HG03280 (cell line): ENCODE measurements at regions not wholly inside any gene's neighbourhood (a gene's known extent, or its start where the extent isn't known, plus 50 kb on each side); places are given as distances from the start of the nearest gene placed in this dataset.

Source experiments
- ATAC-seq: cut with Tn5 transposase; IDR thresholded peaks from one replicate; pipeline ENCODE4 v1.9.1; 2021; ENCODE audit warnings: mild to moderate bottlenecking, moderate library complexity; ENCODE audit not compliant: unreplicated experiment

DNA sequence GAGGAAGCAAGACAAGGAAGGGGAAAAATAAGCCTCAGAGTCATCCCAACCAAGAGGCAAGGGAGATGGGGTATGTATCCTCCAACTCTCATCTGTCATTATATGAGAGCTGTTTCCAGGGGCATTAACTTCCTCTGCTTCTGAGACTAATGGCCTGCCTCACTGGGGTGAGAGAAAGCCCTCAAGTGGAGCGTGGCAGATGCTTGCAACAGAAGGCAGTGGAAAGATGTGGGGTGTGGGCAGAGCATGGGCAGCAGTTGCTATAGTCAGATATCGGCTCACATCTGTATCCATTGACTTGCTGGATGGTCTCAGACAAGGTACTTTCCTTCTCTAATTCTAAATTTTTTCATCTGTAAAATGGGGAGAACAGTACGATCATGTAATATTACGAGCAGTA lies 81.7 kb upstream of the PLCL2 start:
- no peak for ATAC-seq

DNA sequence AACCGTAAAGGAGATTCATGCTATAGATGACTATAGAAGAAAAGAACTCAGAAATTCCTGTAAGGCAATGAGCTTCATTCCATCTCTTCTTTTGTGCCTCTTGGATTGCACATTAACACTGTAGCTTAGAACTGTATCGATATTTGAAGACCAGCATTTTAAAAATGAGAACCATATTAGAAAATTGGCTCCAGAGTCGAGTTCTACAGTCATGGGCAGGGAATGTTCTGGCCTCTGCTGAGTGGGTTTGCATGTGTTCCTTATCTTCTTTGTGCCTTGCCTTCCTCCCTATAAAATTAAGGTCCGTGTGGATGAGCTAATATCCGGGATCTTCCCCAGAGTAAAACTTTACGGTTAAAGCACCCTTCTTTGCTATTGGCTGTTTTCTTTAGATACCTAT lies 77.4 kb upstream of the PLCL2 start:
- ATAC-seq: no peak

DNA sequence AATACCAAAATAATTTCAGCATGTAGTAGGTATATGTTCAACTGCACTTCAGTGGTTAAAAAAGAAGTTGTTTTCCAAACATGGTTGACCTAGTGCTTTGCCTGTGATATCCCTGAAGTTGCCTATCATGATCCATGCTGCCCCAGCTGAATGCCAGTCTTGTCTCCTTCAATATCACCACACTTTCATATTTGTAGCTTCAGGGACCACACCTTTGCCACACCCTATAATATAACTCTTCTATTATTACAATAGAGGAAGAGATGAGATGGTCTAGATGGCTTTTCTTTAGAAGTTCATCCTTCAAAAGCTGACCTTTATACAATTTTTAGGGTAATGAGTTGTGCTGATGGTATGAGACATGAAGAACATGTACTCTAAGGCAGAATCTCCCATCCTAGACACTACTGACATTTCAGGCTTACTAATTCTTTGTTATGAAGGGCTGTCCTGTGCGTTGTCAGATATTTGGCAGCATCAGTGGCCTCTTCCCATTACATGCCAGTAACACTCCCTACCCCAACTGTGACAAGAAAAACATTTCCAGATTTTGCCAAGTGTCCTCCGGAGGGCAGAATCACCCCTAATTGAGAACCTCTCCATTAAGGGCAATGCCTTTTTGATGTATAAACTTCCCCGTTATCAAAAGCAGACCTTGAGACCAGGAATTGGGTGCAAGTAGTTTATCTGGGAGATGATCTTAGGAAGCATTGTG lies 76.2 kb upstream of the PLCL2 start:
- no peak for ATAC-seq

DNA sequence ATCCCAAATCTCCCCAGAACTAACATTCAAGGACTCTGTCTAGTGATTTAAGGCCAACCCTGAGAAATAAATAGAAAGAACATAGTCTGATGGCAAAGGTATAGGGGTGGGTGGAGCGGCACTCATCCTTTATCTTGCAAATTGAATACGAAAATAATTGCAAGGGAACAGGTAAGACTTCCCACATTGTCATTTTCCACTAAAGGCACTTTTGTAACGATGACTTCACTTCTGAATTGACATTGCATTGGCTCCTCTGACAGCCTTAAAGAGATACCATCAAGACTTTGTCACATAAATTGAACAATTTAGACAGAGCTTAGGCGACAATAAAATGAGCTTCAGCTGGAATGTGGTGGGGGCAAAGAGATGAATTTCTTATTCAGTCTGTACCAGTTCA lies 75.3 kb upstream of the PLCL2 start:
- no peak for ATAC-seq

DNA sequence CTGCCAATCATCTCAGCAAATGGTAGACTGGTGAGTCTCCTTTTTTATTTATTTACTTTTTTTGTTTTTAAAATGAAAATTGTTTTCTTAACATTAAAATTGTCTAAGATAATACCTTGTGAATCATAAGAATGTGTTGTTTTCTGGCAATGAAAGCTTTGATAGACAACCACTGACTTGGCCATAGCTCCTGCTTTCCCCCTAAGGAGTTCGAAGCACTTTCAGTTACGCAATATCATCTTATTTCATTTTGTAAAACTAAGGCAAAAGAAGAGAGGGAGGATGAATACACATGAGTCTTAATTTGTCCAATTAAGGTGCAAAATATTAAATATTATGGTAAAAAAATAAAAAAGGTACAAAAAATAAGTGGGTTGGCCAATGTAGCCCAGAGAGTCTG lies 74.8 kb upstream of the PLCL2 start:
- no peak for ATAC-seq

DNA sequence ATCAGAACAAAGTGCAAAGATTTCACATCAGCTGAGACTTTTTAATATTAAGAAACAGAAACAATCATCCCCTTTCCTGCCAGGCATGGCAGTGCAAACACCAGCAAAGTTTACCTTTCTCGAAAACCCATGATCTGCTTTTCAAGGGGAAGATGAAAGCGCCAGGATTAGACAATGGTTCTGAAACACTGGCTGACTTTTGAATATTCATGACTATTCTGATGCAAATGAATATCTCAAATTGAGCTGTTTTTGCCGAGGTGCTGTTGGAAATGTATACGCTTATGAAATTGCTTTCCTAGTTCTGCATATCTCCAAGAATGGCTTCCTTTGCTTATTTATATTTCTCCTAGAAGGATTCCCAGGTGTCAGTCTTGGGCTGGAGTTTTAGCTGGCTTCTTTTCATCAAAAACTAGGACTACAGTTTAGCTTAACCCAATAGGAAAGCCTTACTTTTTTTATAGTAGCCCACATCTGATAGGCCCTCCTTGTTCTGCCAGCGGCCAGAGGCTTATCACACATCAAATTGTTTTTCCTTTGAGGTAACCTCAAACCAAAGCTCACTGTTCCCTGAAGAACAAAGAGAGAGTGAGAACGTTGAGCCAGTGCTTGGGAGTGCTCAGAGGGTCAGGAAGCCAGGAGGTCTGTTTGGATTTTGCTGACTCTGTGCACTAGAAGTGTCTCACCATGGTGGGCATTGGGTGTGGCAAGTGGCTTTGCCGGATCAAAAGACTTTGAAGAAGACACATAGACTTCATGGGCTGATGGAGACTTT lies 74.0 kb upstream of the PLCL2 start:
- ATAC-seq: no peak

DNA sequence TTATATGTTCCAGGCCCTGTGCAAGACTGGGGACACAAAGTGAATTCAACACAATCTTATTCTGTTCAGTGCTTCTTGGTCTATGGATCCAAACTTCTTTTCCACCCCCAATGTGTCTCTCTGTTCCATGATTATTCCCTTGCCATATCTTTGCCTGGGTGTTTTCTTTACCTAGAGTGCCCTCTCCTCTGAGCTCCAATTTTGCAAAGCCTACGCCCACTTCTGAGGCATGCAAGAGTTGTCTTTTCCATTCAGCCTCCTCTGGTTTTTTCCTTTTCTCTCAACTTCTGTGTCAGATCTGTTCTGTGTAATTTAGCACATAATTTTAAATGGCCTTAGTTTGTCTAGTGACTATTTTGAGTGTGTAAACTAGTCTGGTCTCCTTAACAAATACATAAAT lies 72.8 kb upstream of the PLCL2 start:
- ATAC-seq: no peak

DNA sequence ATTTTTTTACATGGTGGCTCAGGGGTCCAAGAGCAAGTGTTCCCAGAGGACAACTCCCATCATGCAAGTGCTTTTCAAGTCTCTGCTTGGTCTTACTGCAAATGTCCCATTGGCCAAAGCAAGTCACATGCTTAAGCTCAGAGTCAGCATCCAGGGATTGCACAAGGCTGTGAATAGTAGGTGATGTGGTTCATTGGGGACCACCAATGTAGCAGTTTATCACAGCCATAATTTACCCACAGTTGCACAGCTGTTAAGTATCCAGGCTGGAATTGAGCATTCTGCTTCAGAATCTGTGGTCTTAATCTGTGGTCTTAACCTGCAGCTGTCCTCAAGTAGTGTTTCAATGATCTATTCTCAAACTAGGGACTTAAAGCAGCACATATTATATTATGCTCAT lies 71.4 kb upstream of the PLCL2 start:
- no peak for ATAC-seq

DNA sequence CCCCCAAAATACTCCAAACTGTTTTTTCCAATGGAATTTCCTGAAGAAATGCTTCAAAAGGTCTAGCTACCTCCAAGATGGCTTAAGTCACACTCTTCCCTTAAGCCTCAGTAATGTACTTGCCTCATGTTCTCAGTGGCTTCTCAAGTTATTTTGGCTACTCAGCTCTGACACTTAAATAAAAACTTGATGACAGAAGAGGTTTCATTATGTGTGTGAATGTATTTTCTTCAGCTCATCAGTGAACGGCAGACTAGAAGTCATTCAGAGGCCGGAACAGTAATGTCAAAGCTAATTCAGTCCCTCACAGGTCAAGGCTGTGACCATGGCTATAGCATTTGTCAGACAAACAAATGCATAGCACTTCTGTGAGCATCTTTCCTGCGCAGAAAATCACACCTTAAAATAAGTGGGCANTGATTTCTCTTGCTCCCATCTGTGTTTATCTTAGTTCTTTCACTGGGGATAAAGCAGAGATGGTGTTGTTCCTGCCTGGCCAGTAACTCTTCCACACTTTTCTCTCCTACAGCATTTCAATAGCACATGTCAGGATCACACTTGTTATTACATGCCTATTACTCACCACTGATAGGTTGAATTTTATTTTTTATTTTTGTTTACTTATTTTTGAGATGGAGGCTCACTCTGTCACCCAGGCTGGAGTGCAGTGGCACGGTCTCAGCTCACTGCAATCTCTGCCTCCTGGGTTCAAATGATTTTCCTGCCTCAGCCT lies 68.5 kb upstream of the PLCL2 start:
- ATAC-seq: peak; percentile 88

DNA sequence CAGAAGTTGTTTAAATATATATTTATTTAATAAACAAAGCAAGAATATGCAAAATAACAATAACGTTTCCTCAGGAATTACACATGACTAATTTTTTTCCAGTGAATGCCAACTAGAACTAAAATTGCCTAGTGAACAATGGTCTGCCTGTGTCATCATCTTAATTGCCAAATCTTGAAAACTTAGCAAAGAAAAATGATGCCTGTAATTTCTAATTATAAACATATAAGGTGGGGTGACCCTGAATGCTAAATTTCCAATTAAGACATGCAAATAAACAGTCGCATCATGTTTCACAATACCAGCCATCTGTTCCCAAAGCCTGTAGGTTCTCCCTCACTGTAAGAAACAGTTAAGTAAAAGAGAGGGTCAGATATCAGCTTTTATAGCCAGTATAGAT lies 67.6 kb upstream of the PLCL2 start:
- ATAC-seq: no peak

DNA sequence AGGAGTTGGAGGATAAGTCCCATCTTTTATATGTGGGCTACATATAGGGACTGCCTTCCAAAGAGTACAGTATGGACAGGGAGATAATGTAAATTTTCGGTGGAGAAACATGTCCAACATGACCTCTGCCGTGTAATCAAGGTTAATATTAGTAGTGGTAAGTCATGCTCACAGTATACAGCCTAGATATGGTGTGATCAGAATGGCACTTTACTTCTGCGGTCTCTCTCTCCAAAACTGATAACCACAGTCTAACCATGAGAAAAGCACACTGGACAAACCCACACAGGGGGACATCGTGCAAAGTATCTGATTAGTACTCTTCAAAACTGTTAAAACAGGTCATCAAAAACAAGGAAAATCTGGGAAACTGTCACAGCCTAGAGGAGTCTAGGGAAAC lies 66.6 kb upstream of the PLCL2 start:
- no peak for ATAC-seq

DNA sequence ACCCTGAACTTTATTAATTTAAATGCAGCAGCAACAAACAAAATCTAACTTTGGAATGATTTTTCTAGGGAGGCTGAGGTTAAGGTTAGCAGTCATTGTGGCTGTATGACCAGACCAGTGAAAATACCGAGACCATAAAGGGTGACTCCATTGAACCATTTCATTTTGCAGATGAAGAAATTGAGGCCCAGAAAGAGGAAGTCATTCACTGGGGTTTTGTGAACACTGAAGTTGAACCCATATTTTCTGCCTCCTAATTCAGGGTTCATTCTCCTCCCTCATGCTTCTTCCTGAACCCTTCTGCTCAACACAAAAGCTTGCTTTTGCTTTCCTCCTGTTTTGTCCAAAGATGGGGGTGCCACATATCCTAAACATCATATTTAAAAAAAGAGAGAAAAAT lies 65.8 kb upstream of the PLCL2 start:
- no peak for ATAC-seq

DNA sequence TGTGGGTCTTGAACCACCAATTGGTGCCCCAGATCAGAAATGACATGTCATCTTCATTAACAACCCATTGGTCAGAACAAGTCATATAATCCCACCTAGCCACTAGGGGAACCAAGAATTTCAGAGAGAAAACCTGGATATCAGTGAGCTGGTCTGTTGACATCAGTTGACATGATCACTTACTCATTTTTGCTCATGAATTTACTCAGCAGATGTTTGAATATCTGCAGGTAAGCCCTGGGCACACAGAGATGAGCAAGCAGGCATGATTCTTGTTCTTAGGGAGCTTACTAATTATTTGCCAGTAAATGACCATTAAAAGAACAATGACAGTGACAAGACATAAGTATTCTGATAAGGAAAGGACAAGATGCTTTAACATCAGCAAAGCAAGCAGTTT lies 64.3 kb upstream of the PLCL2 start:
- ATAC-seq: no peak

DNA sequence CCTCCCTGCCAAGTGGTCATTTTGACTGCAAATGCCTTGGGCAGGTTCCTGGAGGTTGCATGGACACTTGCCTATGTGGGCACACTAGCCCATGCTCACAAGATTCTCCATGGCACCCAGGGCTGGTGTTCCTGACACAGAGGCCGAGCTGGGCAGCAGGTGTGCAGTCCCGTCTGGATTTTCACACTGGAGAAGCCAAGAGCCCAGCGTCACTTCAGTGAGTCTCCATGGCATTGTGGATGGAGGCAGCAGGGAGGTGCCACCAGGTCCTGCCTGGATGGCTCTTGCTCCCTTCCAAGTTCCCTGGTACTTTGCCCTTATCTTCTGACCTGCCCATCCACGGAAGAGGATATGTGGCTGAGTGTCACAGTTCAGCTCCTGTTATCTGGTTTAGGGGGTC lies 63.7 kb upstream of the PLCL2 start:
- no peak for ATAC-seq

DNA sequence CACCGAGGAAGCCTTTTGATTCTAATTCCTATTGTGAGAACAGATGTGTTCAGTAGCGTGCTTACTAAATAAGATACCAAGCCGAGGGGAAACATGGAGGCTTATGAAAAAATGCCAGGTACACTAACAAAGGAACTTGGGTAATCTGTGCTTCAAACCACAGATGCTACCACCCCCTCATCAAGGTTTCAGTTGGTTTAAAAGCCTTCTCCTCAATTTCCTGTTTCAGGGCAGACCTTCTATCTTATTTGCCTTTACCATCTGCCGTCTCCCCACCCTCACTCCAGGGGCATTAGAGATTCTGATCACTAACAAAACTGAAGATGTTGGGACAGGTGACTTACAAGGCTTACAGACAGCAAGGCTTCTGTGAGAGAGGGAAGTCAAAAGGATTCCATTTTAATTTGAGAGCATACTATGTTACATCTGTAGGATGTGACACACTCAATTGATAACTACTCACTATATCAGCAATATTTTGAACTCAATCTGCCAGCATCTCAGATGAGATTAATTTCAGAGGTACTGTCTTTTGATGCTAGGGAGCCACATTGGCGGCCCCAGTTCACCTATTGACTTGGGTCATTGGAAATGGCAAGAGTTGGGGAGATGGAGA lies 60.6 kb upstream of the PLCL2 start:
- ATAC-seq: peak; percentile 78

DNA sequence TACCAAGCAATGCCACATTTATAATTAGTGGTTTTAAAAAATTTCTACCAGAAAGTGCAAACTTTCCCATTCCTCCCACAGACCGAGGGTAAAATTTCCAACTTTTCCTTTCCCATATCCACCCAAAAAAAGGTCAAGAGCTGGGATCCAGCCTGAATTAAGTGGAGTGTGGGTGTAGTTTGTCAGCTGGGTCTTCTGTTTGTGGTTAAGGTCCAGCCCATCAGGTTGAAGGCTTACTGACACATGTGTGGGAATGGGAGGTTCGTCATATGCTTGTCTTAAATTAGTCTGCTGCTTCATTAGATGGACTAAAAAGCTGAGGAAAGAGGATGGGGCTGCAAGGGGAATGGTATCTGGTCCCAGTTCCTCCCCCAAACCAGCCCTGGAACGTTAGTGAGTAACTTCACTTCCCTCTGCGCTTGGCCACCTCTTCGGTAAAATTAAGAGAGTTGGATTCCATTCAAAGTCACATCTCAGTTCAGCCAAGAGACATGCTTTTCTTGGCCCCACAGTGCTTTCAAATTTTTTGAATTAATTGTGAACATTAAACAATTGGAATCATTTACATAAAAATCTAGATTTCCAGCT lies 59.0 kb upstream of the PLCL2 start:
- ATAC-seq: no peak

DNA sequence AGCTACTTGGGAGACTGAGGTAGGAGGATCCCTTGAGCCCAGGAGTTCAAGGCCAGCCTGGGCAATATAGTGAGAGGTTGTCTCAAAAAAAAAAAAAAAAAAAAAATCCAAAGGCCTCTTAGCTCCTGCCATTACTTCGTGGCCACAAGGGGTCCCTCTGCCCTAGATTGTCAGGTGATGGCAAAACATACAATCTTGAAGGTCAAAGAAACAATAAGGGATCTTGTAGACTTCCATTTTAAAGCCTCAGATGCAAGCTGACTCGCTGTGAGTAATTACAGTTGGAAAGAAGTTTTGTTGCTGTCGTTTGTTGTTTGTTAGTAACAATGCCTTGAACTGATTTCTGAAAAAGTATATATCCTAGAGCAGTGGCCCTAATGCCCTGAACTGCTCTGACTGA lies 55.9 kb upstream of the PLCL2 start:
- ATAC-seq: no peak

DNA sequence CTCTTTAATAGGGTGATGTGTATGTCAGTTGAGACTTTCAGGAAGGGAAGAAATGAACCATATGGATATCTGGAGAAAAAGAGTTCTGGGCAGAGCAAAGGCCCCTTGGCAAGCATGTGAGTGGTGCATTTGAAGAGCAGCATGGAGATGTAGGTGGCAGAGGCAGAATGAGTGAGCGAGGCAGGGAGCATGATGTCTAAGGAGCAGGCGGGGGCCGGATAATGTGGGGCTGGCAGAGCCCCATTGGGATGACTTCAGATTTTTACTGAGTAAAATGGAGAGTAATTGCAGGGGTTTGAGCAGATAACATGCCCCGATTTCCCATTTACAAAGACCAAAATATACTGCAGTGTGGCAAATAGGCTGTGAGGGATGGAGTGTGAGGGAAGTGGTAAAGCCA lies 52.9 kb upstream of the PLCL2 start:
- ATAC-seq: no peak

DNA sequence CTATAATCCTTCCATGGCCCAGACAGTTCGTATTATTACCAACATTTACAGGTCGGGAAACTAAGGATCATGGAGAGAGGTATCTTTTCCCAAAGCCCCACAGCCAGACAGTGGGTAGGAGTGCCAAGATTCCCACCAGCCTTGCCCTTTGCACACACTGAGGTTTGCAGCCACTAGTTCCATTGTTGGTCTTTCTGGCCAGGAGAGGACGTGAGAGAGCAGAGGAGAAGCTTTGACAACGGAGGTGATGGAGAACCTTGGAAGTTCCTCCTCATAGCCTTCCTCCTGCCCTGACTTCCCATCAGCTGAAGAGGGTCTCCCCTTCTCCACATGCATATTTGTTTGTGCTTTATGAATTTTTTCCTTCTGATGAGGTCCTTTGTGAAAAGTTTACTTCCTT lies 50.5 kb upstream of the PLCL2 start:
- ATAC-seq: no peak

DNA sequence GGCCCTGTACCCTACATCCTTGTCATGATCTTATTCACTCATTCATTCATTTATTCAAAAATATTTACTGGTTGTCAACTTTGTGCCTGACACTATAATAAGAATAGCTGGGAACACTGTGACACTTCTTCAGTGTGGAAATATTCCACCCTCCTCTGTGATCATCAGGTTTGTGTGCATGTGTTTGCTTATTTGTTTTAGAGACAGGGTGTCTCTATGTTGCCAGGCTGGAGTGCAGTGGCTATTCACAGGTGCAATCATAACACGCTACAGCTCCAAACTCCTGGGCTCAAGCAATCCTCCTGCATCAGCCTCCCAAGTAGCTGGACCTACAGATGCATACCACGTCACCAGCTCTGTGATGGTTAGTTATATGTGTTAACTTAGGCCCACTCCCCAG lies 50.0 kb upstream of the PLCL2 start:
- no peak for ATAC-seq
